Spinal cord (tissue), 9 donors: ENCODE measurements at regions not wholly inside any gene's neighbourhood (a gene's known extent, or its start where the extent isn't known, plus 50 kb on each side); places are given as distances from the start of the nearest gene placed in this dataset.
"Not testable (repeated sequence)": the region's sequence is repeated elsewhere in the genome, so short reads cannot be mapped to it uniquely, and the experiment has no call there.

Experiments used
- DNase-seq, 6 donors: peaks; one replicate each; pipeline versions ENCODE4 v3.0.0 to v3.0.0-alpha.2; 2013 to 2015; ENCODE audit warnings: low spot score in 6 of 6, low read depth in 4 of 6
- H3K27ac ChIP-seq: one replicate; pipeline ENCODE4 v1.5.1; 2013; ENCODE audit warnings: low read depth, low read length, control low read depth
- H3K27me3 ChIP-seq: one replicate; pipeline ENCODE4 v1.6.1; 2013; ENCODE audit warnings: low read length; ENCODE audit not compliant: control insufficient read depth, insufficient read depth
- H3K36me3 ChIP-seq: one replicate; pipeline ENCODE4 v1.6.1; 2013; ENCODE audit warnings: low read length; ENCODE audit not compliant: control insufficient read depth, insufficient read depth
- H3K4me1 ChIP-seq: one replicate; pipeline ENCODE4 v1.6.1; 2013; ENCODE audit warnings: low read length; ENCODE audit not compliant: control insufficient read depth, insufficient read depth
- H3K4me3 ChIP-seq: one replicate; pipeline ENCODE4 v1.5.1; 2013; ENCODE audit warnings: low read depth, low read length, control low read depth
- H3K9me3 ChIP-seq: one replicate; pipeline ENCODE4 v1.6.1; 2013; ENCODE audit warnings: low read length; ENCODE audit not compliant: control insufficient read depth, insufficient read depth
- WGBS: methylation state at CpG from one replicate; pipeline ENCODE4 v1.1.5; 2013; ENCODE audit warnings: missing lambda C conversion rate; ENCODE audit not compliant: insufficient coverage; 5-methylcytosine and 5-hydroxymethylcytosine counted together
- donor health status: healthy.

- no peak overlapping the region for H3K27ac ChIP-seq
- no peaks in the 10 kb centered on the region for H3K4me1 ChIP-seq
- H3K36me3 ChIP-seq = no peaks in the 10 kb centered on the region
- WGBS = no CpG with 5 or more reads among the region's 2 CpGs
- no peaks in the 10 kb centered on the region for H3K27me3 ChIP-seq
- H3K9me3 ChIP-seq = peaks cover 4% of the 10 kb centered on the region
- no peak for DNase-seq
- H3K4me3 ChIP-seq = no peak overlapping the region
Measured at GRCh38 chr5:34415559-34416198, 240.4 kb upstream of the RAI14 start.

GRCh38 chr5:34416501-34417008 lies 239.6 kb upstream of the RAI14 start:
- peaks cover 4% of the 10 kb centered on the region for H3K9me3 ChIP-seq
- H3K27me3 ChIP-seq = no peaks in the 10 kb centered on the region
- H3K4me1 ChIP-seq = no peaks in the 10 kb centered on the region
- H3K36me3 ChIP-seq = no peaks in the 10 kb centered on the region
- no peak overlapping the region for H3K4me3 ChIP-seq
- DNase-seq = no peak
- no peak overlapping the region for H3K27ac ChIP-seq

GRCh38 chr5:34420191-34420590 lies 235.9 kb upstream of the RAI14 start:
- not testable (repeated sequence) for H3K4me3 ChIP-seq, H3K4me1 ChIP-seq, H3K36me3 ChIP-seq, DNase-seq, H3K27ac ChIP-seq, H3K9me3 ChIP-seq, H3K27me3 ChIP-seq
- WGBS = 100% methylated on average over 1 of the region's 2 CpGs

DNA sequence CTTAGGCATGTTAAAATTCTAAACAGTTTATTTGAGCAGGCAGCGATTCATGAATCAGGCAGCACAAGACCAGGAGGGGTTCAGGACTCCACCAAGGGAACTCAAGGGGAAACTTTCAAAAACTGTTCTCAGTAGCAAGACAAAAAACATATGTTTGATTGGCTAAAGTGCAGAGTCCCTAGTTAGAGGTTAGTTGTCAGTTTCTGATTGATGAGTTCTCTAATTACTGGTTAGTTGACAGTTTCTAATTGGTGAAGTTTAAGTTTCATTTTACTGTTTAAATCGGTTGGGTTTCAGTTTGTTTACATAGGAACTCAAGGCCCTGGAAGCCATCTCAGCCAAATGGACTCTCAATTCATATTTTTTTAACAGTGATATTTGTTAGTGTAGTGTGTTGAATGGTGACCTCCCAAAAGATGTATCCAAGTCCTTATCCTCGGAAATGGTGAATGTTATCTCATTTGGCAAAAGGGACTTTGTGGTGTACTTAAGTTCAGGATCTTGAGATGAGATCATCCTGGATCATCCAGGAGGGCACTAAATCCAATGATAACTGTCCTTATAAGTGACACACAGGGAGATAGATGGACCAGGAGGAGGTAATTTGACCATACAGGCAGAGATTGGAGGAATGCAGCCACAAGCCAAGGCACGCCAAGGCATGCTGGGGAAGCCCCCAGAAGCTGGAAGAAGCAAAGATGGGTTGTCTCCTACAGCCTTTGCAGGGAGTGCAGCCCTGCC lies 219.2 kb upstream of the RAI14 start:
- Histone ChIP-seq H3K27me3 (no peaks in the 10 kb centered on the region), H3K4me3 (no peak overlapping the region), H3K4me1 (no peaks in the 10 kb centered on the region), H3K36me3 (no peaks in the 10 kb centered on the region), H3K27ac (no peak overlapping the region), H3K9me3 (no peaks in the 10 kb centered on the region)
- DNase-seq = no peak
- WGBS = 93% methylated on average over 1 of the region's 4 CpGs

- H3K4me1 ChIP-seq = no peaks in the 10 kb centered on the region
- 80% methylated on average over 5 of the region's 7 CpGs for WGBS
- DNase-seq = no peak
- H3K27ac ChIP-seq = no peak overlapping the region
- H3K4me3 ChIP-seq = no peak overlapping the region
- H3K27me3 ChIP-seq = no peaks in the 10 kb centered on the region
- H3K36me3 ChIP-seq = no peaks in the 10 kb centered on the region
- H3K9me3 ChIP-seq = no peaks in the 10 kb centered on the region
Measured at GRCh38 chr5:34439601-34440000, 216.5 kb upstream of the RAI14 start.

DNA sequence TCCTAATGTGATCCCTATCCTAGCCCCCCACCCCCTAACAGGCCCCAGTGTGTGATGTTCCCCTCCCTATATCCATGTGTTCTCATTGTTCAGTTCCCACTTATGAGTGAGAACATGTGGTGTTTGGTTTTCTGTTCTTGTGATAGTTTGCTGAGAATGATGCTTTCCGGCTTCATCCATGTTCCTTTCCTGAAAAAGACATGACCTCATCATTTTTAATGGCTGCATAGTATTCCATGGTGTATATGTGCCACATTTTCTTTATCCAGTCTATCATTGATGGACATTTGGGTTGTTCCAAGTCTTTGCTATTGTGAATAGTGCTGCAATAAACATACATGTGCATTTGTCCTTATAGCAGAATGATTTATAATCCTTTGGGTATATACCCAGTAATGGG lies 214.4 kb upstream of the RAI14 start:
- H3K4me1 ChIP-seq, H3K9me3 ChIP-seq, DNase-seq, H3K27me3 ChIP-seq, H3K27ac ChIP-seq, H3K4me3 ChIP-seq, H3K36me3 ChIP-seq: not testable (repeated sequence)
- WGBS = no CpG with 5 or more reads among the region's 1 CpG

GRCh38 chr5:34447424-34447823 lies 208.7 kb upstream of the RAI14 start:
- Histone ChIP-seq H3K27ac (no peak overlapping the region), H3K4me3 (no peak overlapping the region), H3K27me3 (no peaks in the 10 kb centered on the region), H3K4me1 (no peaks in the 10 kb centered on the region), H3K9me3 (no peaks in the 10 kb centered on the region), H3K36me3 (no peaks in the 10 kb centered on the region)
- 64% methylated on average over 2 of the region's 3 CpGs for WGBS
- no peak for DNase-seq

DNA sequence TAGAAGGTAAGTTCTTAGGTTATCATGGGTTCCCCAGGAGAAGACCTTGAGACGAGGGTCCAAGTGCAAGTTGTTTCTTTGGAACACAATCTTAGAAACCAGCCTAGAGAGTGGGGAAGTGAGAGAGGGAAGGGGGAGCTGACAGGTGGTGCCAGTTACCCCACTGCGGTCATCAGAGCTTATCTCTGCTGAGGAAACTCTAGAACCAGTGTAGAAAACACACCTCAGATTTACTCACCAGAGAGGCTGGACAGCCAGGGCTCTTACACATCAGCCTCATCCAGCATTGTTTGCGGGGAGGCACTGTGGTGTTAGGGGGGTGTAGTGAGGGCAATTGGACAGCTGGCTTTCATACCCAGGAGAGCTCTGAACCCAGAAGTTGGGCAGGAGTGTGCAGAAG lies 206.5 kb upstream of the RAI14 start:
- WGBS = 100% methylated on average over 2 of the region's 3 CpGs
- Histone ChIP-seq H3K36me3 (no peaks in the 10 kb centered on the region), H3K9me3 (no peaks in the 10 kb centered on the region), H3K4me3 (no peak overlapping the region), H3K4me1 (no peaks in the 10 kb centered on the region), H3K27ac (no peak overlapping the region), H3K27me3 (no peaks in the 10 kb centered on the region)
- no peak for DNase-seq

DNA sequence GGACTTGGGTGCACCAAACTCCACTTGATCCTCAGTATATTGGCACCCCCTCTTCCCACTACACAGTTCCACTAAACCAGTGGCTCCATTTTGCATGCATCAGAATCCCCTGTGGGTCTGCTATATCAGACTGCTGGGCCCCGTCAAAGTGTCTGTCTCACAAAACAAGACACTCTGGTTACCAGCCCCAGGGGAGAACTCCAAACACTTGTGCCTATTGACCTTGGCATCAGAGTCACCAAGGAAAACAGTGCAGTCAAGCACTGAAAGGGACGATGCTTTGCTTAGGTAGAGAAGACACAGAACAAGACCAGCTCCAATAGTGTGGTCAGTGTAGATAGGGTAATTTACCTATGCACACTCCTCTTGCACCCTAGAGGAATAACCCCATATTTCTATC lies 205.8 kb upstream of the RAI14 start:
- no peak overlapping the region for H3K27ac ChIP-seq
- H3K4me3 ChIP-seq = no peak overlapping the region
- DNase-seq = no peak
- no peaks in the 10 kb centered on the region for H3K9me3 ChIP-seq
- H3K27me3 ChIP-seq = no peaks in the 10 kb centered on the region
- no peaks in the 10 kb centered on the region for H3K36me3 ChIP-seq
- WGBS = 82% methylated on average over 1 of the region's 2 CpGs
- H3K4me1 ChIP-seq = no peaks in the 10 kb centered on the region

- DNase-seq = no peak
- no peaks in the 10 kb centered on the region for H3K27me3 ChIP-seq
- no peaks in the 10 kb centered on the region for H3K4me1 ChIP-seq
- no peaks in the 10 kb centered on the region for H3K36me3 ChIP-seq
- no peak overlapping the region for H3K27ac ChIP-seq
- no peak overlapping the region for H3K4me3 ChIP-seq
- WGBS = 42% methylated on average over 4 of the region's 7 CpGs
- no peaks in the 10 kb centered on the region for H3K9me3 ChIP-seq
Measured at GRCh38 chr5:34452170-34452828, 203.8 kb upstream of the RAI14 start.
